ENCODE measurements at regions not wholly inside any gene's neighbourhood (a gene's known extent, or its start where the extent isn't known, plus 50 kb on each side); places are given as distances from the start of the nearest gene placed in this dataset.

- no peak for TF ChIP-seq CTCF (IDR thresholded peaks at IDR 0.05)
- no peak for TF ChIP-seq POLR2AphosphoS5 (IDR thresholded peaks at IDR 0.05)
- no peak for TF ChIP-seq POLR2A (IDR thresholded peaks at IDR 0.05)
Measured at GRCh38 chr4:84366907-84367306, 132.2 kb downstream of the NKX6-1 start.
